ENCODE measurements at regions not wholly inside any gene's neighbourhood (a gene's known extent, or its start where the extent isn't known, plus 50 kb on each side); places are given as distances from the start of the nearest gene placed in this dataset.

DNA sequence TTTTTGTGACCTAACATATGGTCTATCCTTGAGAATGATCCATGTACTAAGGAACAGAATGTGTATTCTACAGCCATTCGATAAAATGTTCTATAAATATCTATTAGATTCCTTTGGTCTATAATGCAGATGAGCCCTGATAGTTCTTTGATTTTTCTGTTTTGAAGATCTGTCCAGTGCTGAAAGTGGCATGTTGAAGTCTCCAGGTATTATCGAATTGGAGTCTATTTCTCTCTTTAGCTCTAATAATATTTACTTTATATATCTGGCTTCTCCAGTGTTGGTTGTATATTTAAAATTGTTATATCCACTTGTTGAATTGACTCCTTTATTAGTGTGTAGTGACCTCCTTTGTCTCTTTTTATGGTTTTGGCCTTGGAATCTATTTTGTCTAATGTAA lies 377.9 kb downstream of the ARL6IP6 start:
- H3K27me3 Mint-ChIP-seq (ENCODE audit: insufficient read depth, low read depth, poor library complexity) = no peaks in the 10 kb centered on the region
- H3K36me3 Mint-ChIP-seq (ENCODE audit: low read depth) = 0 out of 3 replicates have a peak, but pooled peaks cover 3% of the 10 kb centered on the region
- no peak overlapping the region for H2AFZ ChIP-seq
- TF ChIP-seq EZH2phosphoT487 (IDR thresholded peaks at IDR 0.05; ENCODE audit: unreplicated experiment) (no peak), POLR2AphosphoS5 (IDR thresholded peaks at IDR 0.05; ENCODE audit: low read depth) (no peak)
- H3K9me3 Mint-ChIP-seq = peaks cover 14% of the 10 kb centered on the region; the same call in 2 of the 3 replicates
- no peak overlapping the region for H3K4me3 ChIP-seq
- no peaks in the 10 kb centered on the region for H4K20me1 ChIP-seq (replicated peaks; ENCODE audit: insufficient read depth)
- 0 out of 2 replicates have a peak, but pooled peaks cover 4% of the 10 kb centered on the region for H3K9me2 ChIP-seq (ENCODE audit: insufficient read depth)
- no peak overlapping the region for H3K27ac ChIP-seq (ENCODE audit: low read depth)
- no peaks in the 10 kb centered on the region for H3K4me1 Mint-ChIP-seq
- no peaks in the 10 kb centered on the region for H3F3A ChIP-seq (replicated peaks; ENCODE audit: low read depth)
- H3K4me1 ChIP-seq (ENCODE audit: insufficient read depth) = no peaks in the 10 kb centered on the region
- no peak overlapping the region for H3K4me3 Mint-ChIP-seq
- no peaks in the 10 kb centered on the region for H3K36me3 ChIP-seq (ENCODE audit: insufficient read depth)
- ATAC-seq (no peak), DNase-seq (ENCODE audit: low spot score) (no peak)
- H3K27ac Mint-ChIP-seq = no peak overlapping the region
- H3K79me2 ChIP-seq (replicated peaks; ENCODE audit: insufficient read depth) = no peaks in the 10 kb centered on the region
- no peak overlapping the region for H3K4me2 ChIP-seq
- H3K27me3 ChIP-seq (ENCODE audit: insufficient read depth) = no peaks in the 10 kb centered on the region

DNA sequence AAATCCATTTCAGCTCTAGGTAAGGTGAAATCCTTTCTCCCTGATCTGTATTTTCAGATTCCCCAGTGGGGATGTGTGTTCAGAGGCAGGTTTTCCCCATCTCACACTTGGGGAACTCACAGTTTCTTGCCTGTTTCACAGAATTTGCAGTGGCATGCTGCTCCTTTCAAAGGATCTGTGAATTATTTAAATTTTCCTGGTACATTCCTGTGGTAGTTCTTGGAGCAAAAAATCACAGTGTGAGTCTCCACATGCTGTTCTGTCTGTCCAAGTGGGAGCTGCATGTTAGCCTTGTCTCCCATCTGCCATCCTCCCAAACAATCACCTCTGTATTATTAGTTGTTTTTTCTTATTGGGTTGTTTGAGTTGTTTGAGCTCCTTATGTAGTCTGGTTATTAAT lies 372.9 kb downstream of the ARL6IP6 start:
- DNase-seq (ENCODE audit: low spot score) (no peak), ATAC-seq (no peak)
- no peaks in the 10 kb centered on the region for H3K36me3 ChIP-seq (ENCODE audit: insufficient read depth)
- Mint-ChIP-seq H3K9me3 (peaks cover 15% of the 10 kb centered on the region; the same call in 2 of the 3 replicates), H3K4me3 (no peak overlapping the region), H3K36me3 (ENCODE audit: low read depth) (0 out of 3 replicates have a peak, but pooled peaks cover 3% of the 10 kb centered on the region), H3K27ac (no peak overlapping the region), H3K4me1 (no peaks in the 10 kb centered on the region), H3K27me3 (ENCODE audit: insufficient read depth, low read depth, poor library complexity) (peaks cover under 1% of the 10 kb centered on the region)
- no peak overlapping the region for H2AFZ ChIP-seq
- H3K4me1 ChIP-seq (ENCODE audit: insufficient read depth) = no peaks in the 10 kb centered on the region
- H3K27ac ChIP-seq (ENCODE audit: low read depth) = no peak overlapping the region
- H3K4me2 ChIP-seq = no peak overlapping the region
- H3K4me3 ChIP-seq = no peak overlapping the region
- H3K79me2 ChIP-seq (replicated peaks; ENCODE audit: insufficient read depth) = no peaks in the 10 kb centered on the region
- no peaks in the 10 kb centered on the region for H3F3A ChIP-seq (replicated peaks; ENCODE audit: low read depth)
- TF ChIP-seq ZNF114 (CRISPR knock-in tag; IDR thresholded peaks at IDR 0.05) = no peak
- no peak for TF ChIP-seq NANOG (IDR thresholded peaks at IDR 0.05; ENCODE audit: borderline replicate concordance)
- TF ChIP-seq, protein P1, sequence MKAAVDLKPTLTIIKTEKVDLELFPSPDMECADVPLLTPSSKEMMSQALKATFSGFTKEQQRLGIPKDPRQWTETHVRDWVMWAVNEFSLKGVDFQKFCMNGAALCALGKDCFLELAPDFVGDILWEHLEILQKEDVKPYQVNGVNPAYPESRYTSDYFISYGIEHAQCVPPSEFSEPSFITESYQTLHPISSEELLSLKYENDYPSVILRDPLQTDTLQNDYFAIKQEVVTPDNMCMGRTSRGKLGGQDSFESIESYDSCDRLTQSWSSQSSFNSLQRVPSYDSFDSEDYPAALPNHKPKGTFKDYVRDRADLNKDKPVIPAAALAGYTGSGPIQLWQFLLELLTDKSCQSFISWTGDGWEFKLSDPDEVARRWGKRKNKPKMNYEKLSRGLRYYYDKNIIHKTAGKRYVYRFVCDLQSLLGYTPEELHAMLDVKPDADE (IDR thresholded peaks at IDR 0.05) = no peak
- no peak for TF ChIP-seq CREB1 (CRISPR knock-in tag; IDR thresholded peaks at IDR 0.05; ENCODE audit: low read depth)
- TF ChIP-seq, protein P2, sequence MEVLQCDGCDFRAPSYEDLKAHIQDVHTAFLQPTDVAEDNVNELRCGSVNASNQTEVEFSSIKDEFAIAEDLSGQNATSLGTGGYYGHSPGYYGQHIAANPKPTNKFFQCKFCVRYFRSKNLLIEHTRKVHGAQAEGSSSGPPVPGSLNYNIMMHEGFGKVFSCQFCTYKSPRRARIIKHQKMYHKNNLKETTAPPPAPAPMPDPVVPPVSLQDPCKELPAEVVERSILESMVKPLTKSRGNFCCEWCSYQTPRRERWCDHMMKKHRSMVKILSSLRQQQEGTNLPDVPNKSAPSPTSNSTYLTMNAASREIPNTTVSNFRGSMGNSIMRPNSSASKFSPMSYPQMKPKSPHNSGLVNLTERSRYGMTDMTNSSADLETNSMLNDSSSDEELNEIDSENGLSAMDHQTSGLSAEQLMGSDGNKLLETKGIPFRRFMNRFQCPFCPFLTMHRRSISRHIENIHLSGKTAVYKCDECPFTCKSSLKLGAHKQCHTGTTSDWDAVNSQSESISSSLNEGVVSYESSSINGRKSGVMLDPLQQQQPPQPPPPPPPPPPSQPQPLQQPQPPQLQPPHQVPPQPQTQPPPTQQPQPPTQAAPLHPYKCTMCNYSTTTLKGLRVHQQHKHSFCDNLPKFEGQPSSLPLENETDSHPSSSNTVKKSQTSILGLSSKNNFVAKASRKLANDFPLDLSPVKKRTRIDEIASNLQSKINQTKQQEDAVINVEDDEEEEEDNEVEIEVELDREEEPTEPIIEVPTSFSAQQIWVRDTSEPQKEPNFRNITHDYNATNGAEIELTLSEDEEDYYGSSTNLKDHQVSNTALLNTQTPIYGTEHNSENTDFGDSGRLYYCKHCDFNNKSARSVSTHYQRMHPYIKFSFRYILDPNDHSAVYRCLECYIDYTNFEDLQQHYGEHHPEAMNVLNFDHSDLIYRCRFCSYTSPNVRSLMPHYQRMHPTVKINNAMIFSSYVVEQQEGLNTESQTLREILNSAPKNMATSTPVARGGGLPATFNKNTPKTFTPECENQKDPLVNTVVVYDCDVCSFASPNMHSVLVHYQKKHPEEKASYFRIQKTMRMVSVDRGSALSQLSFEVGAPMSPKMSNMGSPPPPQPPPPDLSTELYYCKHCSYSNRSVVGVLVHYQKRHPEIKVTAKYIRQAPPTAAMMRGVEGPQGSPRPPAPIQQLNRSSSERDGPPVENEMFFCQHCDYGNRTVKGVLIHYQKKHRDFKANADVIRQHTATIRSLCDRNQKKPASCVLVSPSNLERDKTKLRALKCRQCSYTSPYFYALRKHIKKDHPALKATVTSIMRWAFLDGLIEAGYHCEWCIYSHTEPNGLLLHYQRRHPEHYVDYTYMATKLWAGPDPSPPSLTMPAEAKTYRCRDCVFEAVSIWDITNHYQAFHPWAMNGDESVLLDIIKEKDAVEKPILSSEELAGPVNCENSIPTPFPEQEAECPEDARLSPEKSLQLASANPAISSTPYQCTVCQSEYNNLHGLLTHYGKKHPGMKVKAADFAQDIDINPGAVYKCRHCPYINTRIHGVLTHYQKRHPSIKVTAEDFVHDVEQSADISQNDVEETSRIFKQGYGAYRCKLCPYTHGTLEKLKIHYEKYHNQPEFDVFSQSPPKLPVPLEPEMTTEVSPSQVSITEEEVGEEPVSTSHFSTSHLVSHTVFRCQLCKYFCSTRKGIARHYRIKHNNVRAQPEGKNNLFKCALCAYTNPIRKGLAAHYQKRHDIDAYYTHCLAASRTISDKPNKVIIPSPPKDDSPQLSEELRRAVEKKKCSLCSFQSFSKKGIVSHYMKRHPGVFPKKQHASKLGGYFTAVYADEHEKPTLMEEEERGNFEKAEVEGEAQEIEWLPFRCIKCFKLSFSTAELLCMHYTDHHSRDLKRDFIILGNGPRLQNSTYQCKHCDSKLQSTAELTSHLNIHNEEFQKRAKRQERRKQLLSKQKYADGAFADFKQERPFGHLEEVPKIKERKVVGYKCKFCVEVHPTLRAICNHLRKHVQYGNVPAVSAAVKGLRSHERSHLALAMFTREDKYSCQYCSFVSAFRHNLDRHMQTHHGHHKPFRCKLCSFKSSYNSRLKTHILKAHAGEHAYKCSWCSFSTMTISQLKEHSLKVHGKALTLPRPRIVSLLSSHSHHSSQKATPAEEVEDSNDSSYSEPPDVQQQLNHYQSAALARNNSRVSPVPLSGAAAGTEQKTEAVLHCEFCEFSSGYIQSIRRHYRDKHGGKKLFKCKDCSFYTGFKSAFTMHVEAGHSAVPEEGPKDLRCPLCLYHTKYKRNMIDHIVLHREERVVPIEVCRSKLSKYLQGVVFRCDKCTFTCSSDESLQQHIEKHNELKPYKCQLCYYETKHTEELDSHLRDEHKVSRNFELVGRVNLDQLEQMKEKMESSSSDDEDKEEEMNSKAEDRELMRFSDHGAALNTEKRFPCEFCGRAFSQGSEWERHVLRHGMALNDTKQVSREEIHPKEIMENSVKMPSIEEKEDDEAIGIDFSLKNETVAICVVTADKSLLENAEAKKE (CRISPR knock-in tag; IDR thresholded peaks at IDR 0.05) = no peak
- H3K27me3 ChIP-seq (ENCODE audit: insufficient read depth) = no peaks in the 10 kb centered on the region
- H4K20me1 ChIP-seq (replicated peaks; ENCODE audit: insufficient read depth) = no peaks in the 10 kb centered on the region
- 0 out of 2 replicates have a peak, but pooled peaks cover 8% of the 10 kb centered on the region for H3K9me2 ChIP-seq (ENCODE audit: insufficient read depth)

All from GM23338 (cell line).